Calu3 (cell line): ENCODE measurements at regions not wholly inside any gene's neighbourhood (a gene's known extent, or its start where the extent isn't known, plus 50 kb on each side); places are given as distances from the start of the nearest gene placed in this dataset.
"Not testable (repeated sequence)": the region's sequence is repeated elsewhere in the genome, so short reads cannot be mapped to it uniquely, and the experiment has no call there.

Experiments used
- BruUV-seq: library from RNA; stranded (reverse); fragments of 400-500 nt; replicated peaks from 2 replicates; lab custom pipeline; 2021; lab: Mats Ljungman, UMichigan
- CTCF ChIA-PET: fragments of 300-600 bp; sonication (Branson Sonifier 250); formaldehyde crosslinking; loops from one replicate; lab custom pipeline; 2022; ENCODE audit warnings: antibody characterized with exemption; lab: Charles Lee
- DNase-seq: peaks from one replicate; pipeline ENCODE4 v3.0.0; 2022
- H3K27ac Mint-ChIP-seq: one replicate; pipeline ENCODE4 v1.8.0; 2022; ENCODE audit warnings: mixed read lengths; ENCODE audit not compliant: unreplicated experiment
- H3K27me3 Mint-ChIP-seq: one replicate; pipeline ENCODE4 v1.8.0; 2022; ENCODE audit warnings: mixed read lengths; ENCODE audit not compliant: unreplicated experiment
- H3K36me3 Mint-ChIP-seq: one replicate; pipeline ENCODE4 v1.8.0; 2022; ENCODE audit warnings: mild to moderate bottlenecking, moderate library complexity, mixed read lengths; ENCODE audit not compliant: insufficient read depth, unreplicated experiment
- H3K4me1 Mint-ChIP-seq: one replicate; pipeline ENCODE4 v1.8.0; 2022; ENCODE audit warnings: mild to moderate bottlenecking, low read depth, mixed read lengths; ENCODE audit not compliant: unreplicated experiment
- H3K4me3 Mint-ChIP-seq: one replicate; pipeline ENCODE4 v1.8.0; 2022; ENCODE audit warnings: mild to moderate bottlenecking, low read depth, moderate library complexity, mixed read lengths; ENCODE audit not compliant: unreplicated experiment
- H3K9me3 Mint-ChIP-seq: one replicate; pipeline ENCODE4 v1.8.0; 2022; ENCODE audit warnings: low read depth, mixed read lengths; ENCODE audit not compliant: unreplicated experiment
- intact Hi-C: fragments of 100-400 bp; cut with micrococcal nuclease; formaldehyde crosslinking; loops from one replicate; pipeline ENCODE4 v1.10.0; 2022; ENCODE audit not compliant: unreplicated experiment
- TF ChIP-seq, protein P1 (sequence below): fragments of 200-600 bp; IDR thresholded peaks from one replicate; pipeline ENCODE4 v1.8.0; 2022; ENCODE audit warnings: antibody characterized with exemption; ENCODE audit not compliant: unreplicated experiment

DNA sequence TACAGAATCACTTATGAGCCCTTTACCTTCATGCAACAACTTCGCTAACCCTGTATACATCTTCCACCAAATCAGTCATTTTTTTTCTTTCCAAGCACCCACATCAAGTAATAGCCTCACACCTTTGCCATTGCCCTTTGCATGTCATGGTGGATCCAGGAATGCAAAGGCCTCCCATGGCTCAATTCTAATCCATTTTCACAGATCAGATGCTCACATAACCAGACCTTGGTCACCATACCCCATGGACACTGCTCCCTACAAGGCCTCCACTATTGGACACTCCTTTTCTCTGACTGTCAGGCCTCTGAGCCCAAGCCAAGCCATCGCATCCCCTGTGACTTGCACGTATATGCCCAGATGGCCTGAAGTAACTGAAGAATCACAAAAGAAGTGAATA lies 179.5 kb downstream of the RASEF start:
- Mint-ChIP-seq H3K36me3 (no peaks in the 10 kb centered on the region), H3K9me3 (no peaks in the 10 kb centered on the region), H3K4me1 (peaks cover 20% of the 10 kb centered on the region), H3K4me3 (no peak overlapping the region), H3K27me3 (no peaks in the 10 kb centered on the region), H3K27ac (peak overlapping the region; percentile 13)
- CTCF ChIA-PET: no interaction called here
- intact Hi-C loops: no loop called here
- DNase-seq: no peak
- TF ChIP-seq, protein P1, sequence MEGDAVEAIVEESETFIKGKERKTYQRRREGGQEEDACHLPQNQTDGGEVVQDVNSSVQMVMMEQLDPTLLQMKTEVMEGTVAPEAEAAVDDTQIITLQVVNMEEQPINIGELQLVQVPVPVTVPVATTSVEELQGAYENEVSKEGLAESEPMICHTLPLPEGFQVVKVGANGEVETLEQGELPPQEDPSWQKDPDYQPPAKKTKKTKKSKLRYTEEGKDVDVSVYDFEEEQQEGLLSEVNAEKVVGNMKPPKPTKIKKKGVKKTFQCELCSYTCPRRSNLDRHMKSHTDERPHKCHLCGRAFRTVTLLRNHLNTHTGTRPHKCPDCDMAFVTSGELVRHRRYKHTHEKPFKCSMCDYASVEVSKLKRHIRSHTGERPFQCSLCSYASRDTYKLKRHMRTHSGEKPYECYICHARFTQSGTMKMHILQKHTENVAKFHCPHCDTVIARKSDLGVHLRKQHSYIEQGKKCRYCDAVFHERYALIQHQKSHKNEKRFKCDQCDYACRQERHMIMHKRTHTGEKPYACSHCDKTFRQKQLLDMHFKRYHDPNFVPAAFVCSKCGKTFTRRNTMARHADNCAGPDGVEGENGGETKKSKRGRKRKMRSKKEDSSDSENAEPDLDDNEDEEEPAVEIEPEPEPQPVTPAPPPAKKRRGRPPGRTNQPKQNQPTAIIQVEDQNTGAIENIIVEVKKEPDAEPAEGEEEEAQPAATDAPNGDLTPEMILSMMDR: no peak
- BruUV-seq: no TSS peak

DNA sequence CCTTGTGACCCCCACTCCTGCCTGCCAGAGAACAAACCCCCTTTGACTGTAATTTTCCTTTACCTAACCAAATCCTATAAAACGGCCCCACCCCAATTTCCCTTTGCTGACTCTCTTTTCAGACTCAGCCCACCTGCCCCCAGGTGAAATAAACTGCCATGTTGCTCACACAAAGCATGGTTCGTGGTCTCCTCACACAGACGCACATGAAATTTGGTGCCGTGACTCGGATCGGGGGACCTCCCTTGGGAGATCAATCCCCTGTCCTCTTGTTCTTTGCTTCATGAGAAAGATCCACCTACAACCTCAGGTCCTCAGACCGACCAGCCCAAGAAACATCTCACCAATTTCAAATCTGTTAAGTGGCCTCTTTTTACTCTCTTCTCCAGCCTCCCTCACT lies 179.0 kb downstream of the RASEF start:
- H3K4me3 Mint-ChIP-seq, BruUV-seq, H3K36me3 Mint-ChIP-seq, intact Hi-C loops, CTCF ChIA-PET, H3K9me3 Mint-ChIP-seq, DNase-seq, H3K27me3 Mint-ChIP-seq, H3K27ac Mint-ChIP-seq: not testable (repeated sequence)
- H3K4me1 Mint-ChIP-seq: peaks cover 20% of the 10 kb centered on the region

DNA sequence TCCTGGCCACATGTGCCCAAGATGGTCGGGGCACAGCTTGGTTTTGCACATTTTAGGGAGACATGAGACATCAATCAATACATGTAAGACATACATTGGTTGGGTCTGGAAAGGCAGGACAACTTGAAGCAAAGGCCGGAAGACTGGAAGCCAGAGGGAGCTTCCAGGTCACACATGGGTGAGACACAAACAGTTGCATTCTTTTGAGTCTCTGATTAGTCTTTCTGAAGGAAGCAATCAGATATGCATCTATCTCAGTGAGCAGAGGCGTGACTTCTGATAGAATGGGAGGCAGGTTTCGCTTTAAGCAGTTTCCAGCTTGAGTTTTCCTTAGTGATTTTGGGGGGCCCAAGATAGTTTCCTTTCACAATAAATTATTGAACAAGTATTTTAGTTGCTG lies 172.5 kb downstream of the RASEF start:
- no peak for DNase-seq
- H3K4me3 Mint-ChIP-seq: no peak overlapping the region
- intact Hi-C loops: no loop called here
- no TSS peak for BruUV-seq
- no peak overlapping the region for H3K27ac Mint-ChIP-seq
- H3K4me1 Mint-ChIP-seq: no peaks in the 10 kb centered on the region
- H3K9me3 Mint-ChIP-seq: no peaks in the 10 kb centered on the region
- no peaks in the 10 kb centered on the region for H3K36me3 Mint-ChIP-seq
- TF ChIP-seq, protein P1: no peak
- CTCF ChIA-PET: no interaction called here
- H3K27me3 Mint-ChIP-seq: no peaks in the 10 kb centered on the region

DNA sequence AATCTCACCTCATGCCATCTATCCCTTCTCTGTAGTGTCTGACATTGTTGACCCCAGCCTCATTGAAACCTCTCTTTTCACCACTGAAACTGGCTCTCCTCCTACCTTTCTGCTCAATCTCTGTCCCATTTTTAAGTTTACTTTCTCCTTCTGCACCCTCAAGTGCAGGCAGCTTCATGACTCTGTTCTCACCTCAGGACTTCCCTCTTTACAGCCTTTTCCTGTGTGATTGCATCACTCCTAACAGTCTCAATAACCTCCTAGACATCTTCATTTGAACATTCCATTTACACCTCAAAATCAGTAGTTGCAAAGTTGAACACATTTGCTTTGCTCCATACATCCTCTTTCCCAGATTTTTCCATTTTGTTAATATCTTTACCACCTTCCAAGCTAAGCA lies 172.1 kb downstream of the RASEF start:
- TF ChIP-seq, protein P1: no peak
- H3K4me1 Mint-ChIP-seq: no peaks in the 10 kb centered on the region
- DNase-seq: no peak
- intact Hi-C loops: no loop called here
- no peaks in the 10 kb centered on the region for H3K36me3 Mint-ChIP-seq
- H3K27me3 Mint-ChIP-seq: no peaks in the 10 kb centered on the region
- BruUV-seq: no TSS peak
- CTCF ChIA-PET: no interaction called here
- no peak overlapping the region for H3K27ac Mint-ChIP-seq
- no peak overlapping the region for H3K4me3 Mint-ChIP-seq
- no peaks in the 10 kb centered on the region for H3K9me3 Mint-ChIP-seq

DNA sequence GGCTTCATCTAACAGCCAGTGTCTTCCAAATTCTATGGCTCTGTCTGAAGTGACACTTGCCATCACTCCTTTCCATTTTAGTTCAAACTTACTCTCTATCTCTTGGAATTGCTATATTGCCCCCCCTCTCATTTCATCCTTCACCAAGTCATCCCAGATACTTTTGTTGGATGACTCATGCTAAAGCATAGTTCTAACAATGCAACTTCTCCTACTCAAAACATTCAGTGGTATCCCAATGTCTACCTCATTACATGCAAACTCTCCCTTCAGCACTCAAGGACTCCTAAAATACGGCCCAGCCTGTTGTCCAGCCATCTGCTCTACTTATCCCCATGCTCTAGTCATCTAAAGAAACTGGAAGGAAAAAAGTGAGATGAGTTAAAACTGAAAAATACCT lies 171.6 kb downstream of the RASEF start:
- no TSS peak for BruUV-seq
- TF ChIP-seq, protein P1: no peak
- intact Hi-C loops: no loop called here
- no peak overlapping the region for H3K4me3 Mint-ChIP-seq
- H3K9me3 Mint-ChIP-seq: peaks cover 2% of the 10 kb centered on the region
- H3K36me3 Mint-ChIP-seq: no peaks in the 10 kb centered on the region
- H3K27ac Mint-ChIP-seq: no peak overlapping the region
- CTCF ChIA-PET: no interaction called here
- no peak for DNase-seq
- H3K27me3 Mint-ChIP-seq: no peaks in the 10 kb centered on the region
- H3K4me1 Mint-ChIP-seq: no peaks in the 10 kb centered on the region
